Thoracic aorta (tissue), 2 donors: ENCODE measurements at regions not wholly inside any gene's neighbourhood (a gene's known extent, or its start where the extent isn't known, plus 50 kb on each side); places are given as distances from the start of the nearest gene placed in this dataset.

Experiments
- ATAC-seq: fragments of 150-250 bp; one replicate; pipeline ENCODE4 v1.8.0; 2017; ENCODE audit warnings: low read depth; ENCODE audit not compliant: insufficient number of reproducible peaks, low FRiP score
- DNase-seq: peaks from one replicate; pipeline ENCODE4 v3.0.0-alpha.2; 2020; ENCODE audit warnings: low spot score
- H3K27ac ChIP-seq, 2 donors: fragments of 200-600 bp; sonication (generic); 1 replicate in 1 of 2; 2 replicates in 1 of 2; pipeline ENCODE4 v1.5.1; 2016; ENCODE audit warnings: mild to moderate bottlenecking in 2 of 2, moderate library complexity in 2 of 2
- H3K27me3 ChIP-seq: fragments of 200-600 bp; sonication (generic); replicated peaks from 2 replicates; pipeline ENCODE4 v1.6.0; 2016; ENCODE audit warnings: mild to moderate bottlenecking; ENCODE audit not compliant: insufficient read depth
- H3K36me3 ChIP-seq: fragments of 200-600 bp; sonication (generic); one replicate; pipeline ENCODE4 v1.5.1; 2016
- H3K4me1 ChIP-seq, 2 donors: fragments of 200-600 bp; sonication (generic); 1 replicate in 1 of 2; 2 replicates in 1 of 2; pipeline versions ENCODE4 v1.5.1 to v1.6.0; 2016; ENCODE audit warnings: low read depth in 2 of 2, mild to moderate bottlenecking in 1 of 2; ENCODE audit not compliant: control insufficient read depth in 1 of 2
- H3K4me3 ChIP-seq: fragments of 200-600 bp; sonication (generic); 2 replicates; pipeline ENCODE4 v1.5.1; 2016; ENCODE audit warnings: mild to moderate bottlenecking
- H3K9me3 ChIP-seq: fragments of 200-600 bp; sonication (generic); 2 replicates; pipeline ENCODE4 v1.5.1; 2016
- CTCF ChIP-seq: fragments of 200-600 bp; sonication (generic); IDR thresholded peaks from one replicate; pipeline ENCODE4 v1.5.1; 2019; ENCODE audit warnings: antibody characterized with exemption

- no peaks in the 10 kb centered on the region for H3K27me3 ChIP-seq
- no peaks in the 10 kb centered on the region for H3K36me3 ChIP-seq
- no peaks in the 10 kb centered on the region for H3K9me3 ChIP-seq
- H3K4me3 ChIP-seq = no peak overlapping the region
- TF ChIP-seq CTCF = no peak
- DNase-seq = no peak
- H3K4me1 ChIP-seq = no peaks in the 10 kb centered on the region
- ATAC-seq = no peak
- H3K27ac ChIP-seq = no peak overlapping the region
Measured at GRCh38 chr2:13091455-13091854, 374.7 kb downstream of the TRIB2 start.

- H3K27me3 ChIP-seq = no peaks in the 10 kb centered on the region
- H3K27ac ChIP-seq = no peak overlapping the region
- no peaks in the 10 kb centered on the region for H3K9me3 ChIP-seq
- no peaks in the 10 kb centered on the region for H3K36me3 ChIP-seq
- TF ChIP-seq CTCF = no peak
- DNase-seq = no peak
- H3K4me3 ChIP-seq = no peak overlapping the region
- H3K4me1 ChIP-seq = no peaks in the 10 kb centered on the region
- ATAC-seq = no peak
Measured at GRCh38 chr2:13091861-13092378, 375.2 kb downstream of the TRIB2 start.

- no peaks in the 10 kb centered on the region for H3K27me3 ChIP-seq
- no peak for DNase-seq
- no peak for ATAC-seq
- H3K27ac ChIP-seq = no peak overlapping the region
- TF ChIP-seq CTCF = no peak
- no peaks in the 10 kb centered on the region for H3K36me3 ChIP-seq
- no peak overlapping the region for H3K4me3 ChIP-seq
- no peaks in the 10 kb centered on the region for H3K9me3 ChIP-seq
- no peaks in the 10 kb centered on the region for H3K4me1 ChIP-seq
Measured at GRCh38 chr2:13093416-13093991, 376.8 kb downstream of the TRIB2 start.

GRCh38 chr2:13102397-13103063 lies 385.8 kb downstream of the TRIB2 start:
- H3K4me3 ChIP-seq = no peak overlapping the region
- no peaks in the 10 kb centered on the region for H3K36me3 ChIP-seq
- no peaks in the 10 kb centered on the region for H3K4me1 ChIP-seq
- H3K9me3 ChIP-seq = no peaks in the 10 kb centered on the region
- H3K27me3 ChIP-seq = no peaks in the 10 kb centered on the region
- H3K27ac ChIP-seq = no peak overlapping the region
- no peak for TF ChIP-seq CTCF
- no peak for ATAC-seq
- DNase-seq = no peak

GRCh38 chr2:13103151-13103550 lies 386.4 kb downstream of the TRIB2 start:
- ATAC-seq = no peak
- H3K36me3 ChIP-seq = no peaks in the 10 kb centered on the region
- H3K4me1 ChIP-seq = no peaks in the 10 kb centered on the region
- H3K9me3 ChIP-seq = no peaks in the 10 kb centered on the region
- TF ChIP-seq CTCF = no peak
- H3K27ac ChIP-seq = no peak overlapping the region
- no peaks in the 10 kb centered on the region for H3K27me3 ChIP-seq
- no peak for DNase-seq
- H3K4me3 ChIP-seq = no peak overlapping the region
